Ectodermal cell (in vitro differentiated cells): ENCODE measurements at regions not wholly inside any gene's neighbourhood (a gene's known extent, or its start where the extent isn't known, plus 50 kb on each side); places are given as distances from the start of the nearest gene placed in this dataset.

Experiments
- H3K27ac ChIP-seq: 2 replicates; pipeline ENCODE4 v1.7.0; 2013; ENCODE audit warnings: mild to moderate bottlenecking, low read depth, low read length; ENCODE audit not compliant: insufficient read depth, poor library complexity, severe bottlenecking
- H3K27me3 ChIP-seq: 2 replicates; pipeline ENCODE4 v1.7.0; 2013; ENCODE audit warnings: mild to moderate bottlenecking, low read length; ENCODE audit not compliant: insufficient read depth, control insufficient read depth, poor library complexity, severe bottlenecking
- H3K36me3 ChIP-seq: one replicate; pipeline ENCODE4 v1.7.0; 2013; ENCODE audit warnings: low read length; ENCODE audit not compliant: control insufficient read depth, insufficient read depth
- H3K4me1 ChIP-seq: one replicate; pipeline ENCODE4 v1.7.0; 2013; ENCODE audit warnings: low read length; ENCODE audit not compliant: control insufficient read depth, insufficient read depth
- H3K4me3 ChIP-seq: 2 replicates; pipeline ENCODE4 v1.7.0; 2013; ENCODE audit warnings: low read depth, low read length, control low read depth; ENCODE audit not compliant: insufficient read depth
- H3K9me3 ChIP-seq: 2 replicates; pipeline ENCODE4 v1.7.0; 2013; ENCODE audit warnings: mild to moderate bottlenecking, low read length, moderate library complexity; ENCODE audit not compliant: control insufficient read depth
- WGBS, 2 experiments: methylation state at CpG; one replicate each; pipeline ENCODE4 v1.1.7; 2013; ENCODE audit warnings: missing lambda C conversion rate in 2 of 2; 5-methylcytosine and 5-hydroxymethylcytosine counted together

DNA sequence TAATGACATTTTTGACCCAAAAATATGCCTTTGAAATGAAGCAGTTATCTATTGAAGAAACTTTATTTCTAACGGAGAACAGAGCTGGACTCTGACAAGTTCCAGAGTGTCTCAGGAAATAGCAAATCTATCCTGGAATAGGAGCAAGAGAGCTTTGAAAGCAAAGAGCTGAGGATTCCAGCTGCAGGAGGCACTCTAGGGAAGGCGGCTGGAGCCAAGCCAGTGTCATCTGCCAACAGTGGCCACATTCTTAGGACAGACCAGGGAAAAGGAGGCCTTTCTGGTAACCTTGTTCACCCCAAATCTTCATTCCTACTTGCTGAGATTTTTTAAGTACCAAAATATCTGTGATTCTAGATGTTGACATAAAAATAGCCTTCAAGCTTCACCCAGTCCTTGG lies 493.5 kb upstream of the B3GAT1 start:
- WGBS, 2 experiments = 92 to 94% methylated on average over 2 of the region's 2 CpGs
- Histone ChIP-seq H3K27me3 (no peaks in the 10 kb centered on the region), H3K9me3 (no peaks in the 10 kb centered on the region), H3K36me3 (no peaks in the 10 kb centered on the region), H3K4me3 (no peak overlapping the region), H3K4me1 (no peaks in the 10 kb centered on the region), H3K27ac (no peak overlapping the region)

DNA sequence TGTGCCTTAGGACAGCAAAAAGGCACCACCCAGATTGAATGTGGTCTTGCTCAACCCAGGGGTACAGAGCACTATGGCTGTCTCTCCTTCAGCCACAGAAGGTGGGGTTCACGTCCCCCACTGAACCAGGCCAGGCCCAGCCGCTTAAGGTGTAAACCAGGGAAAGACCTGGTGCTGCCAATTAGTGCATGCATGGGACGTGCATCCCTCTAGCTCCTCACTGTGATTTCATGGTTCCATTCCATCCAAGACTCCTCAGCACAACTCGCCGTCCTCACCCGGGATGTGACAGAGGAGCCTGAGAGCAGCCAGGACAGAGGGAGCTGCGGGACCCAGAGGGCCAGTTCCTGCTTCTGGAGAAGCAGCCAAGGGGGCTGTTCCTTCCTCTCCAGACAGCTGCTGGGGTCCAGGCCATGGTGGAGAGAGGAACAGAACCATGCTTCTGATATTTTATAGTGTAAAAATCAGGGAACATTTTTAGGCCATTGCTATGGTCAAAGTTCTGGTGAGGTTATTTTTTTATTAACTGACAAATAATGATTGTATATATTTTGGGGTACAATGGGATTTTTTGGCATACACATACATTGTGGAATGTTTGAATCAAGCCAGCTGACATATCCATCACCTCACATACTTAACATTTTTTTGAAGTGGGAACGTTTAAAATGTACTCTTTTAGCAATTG lies 492.2 kb upstream of the B3GAT1 start:
- Histone ChIP-seq H3K4me1 (no peaks in the 10 kb centered on the region), H3K36me3 (no peaks in the 10 kb centered on the region), H3K4me3 (no peak overlapping the region), H3K27ac (no peak overlapping the region), H3K27me3 (no peaks in the 10 kb centered on the region), H3K9me3 (no peaks in the 10 kb centered on the region)
- WGBS, 2 experiments = 95 to 96% methylated on average over 7 to 8 of the region's 8 CpGs

DNA sequence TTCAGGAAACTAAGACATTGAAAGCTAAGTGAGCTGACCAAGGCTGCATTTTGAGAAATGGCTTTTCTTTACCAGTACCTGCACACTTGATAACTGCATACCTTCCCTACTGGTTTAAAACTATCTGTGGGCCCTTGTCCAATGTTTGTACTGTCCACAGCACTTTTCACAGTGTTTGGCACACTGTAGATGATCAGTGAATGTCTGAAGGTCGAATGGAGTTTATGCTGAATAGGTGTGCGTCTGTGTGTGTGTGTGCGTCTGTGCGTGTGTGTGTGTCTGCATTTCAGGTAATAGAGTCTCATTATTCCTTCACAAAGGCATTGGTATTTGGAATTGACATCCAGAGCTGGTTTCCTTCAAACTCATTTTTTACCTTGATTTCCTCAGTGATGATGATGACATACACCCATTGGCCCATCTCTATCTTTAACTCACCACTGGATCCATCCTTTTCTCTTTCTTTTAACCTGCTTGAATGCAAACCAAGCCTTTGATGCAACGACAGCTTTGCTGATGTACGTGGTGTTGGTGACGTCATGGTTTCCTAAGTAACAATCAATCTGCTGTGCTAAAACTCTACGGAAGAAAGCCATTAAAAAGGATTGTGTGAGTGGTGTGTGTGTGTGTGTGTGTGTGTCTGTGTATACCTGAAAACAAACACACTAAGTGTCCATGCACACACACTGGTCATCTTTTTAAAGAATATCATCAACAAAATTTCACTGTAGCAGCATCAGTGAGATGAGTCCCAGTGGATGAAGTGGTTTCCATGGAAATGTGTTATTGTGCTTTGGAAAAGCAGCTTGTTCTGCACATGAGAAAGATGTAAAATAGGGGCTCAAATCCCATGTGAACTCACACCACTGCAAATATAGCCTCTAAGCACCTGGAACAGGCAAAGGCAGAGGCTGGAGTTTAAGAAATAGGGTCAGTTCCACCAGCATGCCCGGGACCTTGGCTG lies 490.2 kb upstream of the B3GAT1 start:
- H3K27me3 ChIP-seq = no peaks in the 10 kb centered on the region
- no peak overlapping the region for H3K27ac ChIP-seq
- H3K4me3 ChIP-seq = no peak overlapping the region
- 92 to 93% methylated on average over 9 of the region's 9 CpGs for WGBS, 2 experiments
- H3K4me1 ChIP-seq = no peaks in the 10 kb centered on the region
- no peaks in the 10 kb centered on the region for H3K9me3 ChIP-seq
- no peaks in the 10 kb centered on the region for H3K36me3 ChIP-seq

DNA sequence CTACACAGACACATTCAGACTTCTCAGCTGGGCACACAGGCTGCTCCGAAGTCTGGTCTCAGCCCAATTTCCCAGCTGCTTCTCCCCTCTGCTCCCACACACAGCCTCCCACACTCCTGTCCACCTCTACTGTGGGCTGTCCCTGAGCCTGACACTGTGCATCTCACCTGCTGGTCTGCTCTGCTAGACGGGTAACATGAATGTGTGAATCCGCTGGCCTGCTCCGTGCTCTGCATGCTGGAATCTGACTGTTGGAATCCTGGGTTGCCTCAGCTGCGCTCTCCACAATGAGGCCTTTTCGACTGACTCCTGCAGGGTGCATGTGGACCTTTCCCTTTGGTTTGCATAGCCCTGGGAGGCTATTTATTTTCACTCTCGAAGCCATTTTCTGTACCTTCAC lies 489.5 kb upstream of the B3GAT1 start:
- Histone ChIP-seq H3K4me3 (no peak overlapping the region), H3K4me1 (no peaks in the 10 kb centered on the region), H3K27me3 (no peaks in the 10 kb centered on the region), H3K9me3 (no peaks in the 10 kb centered on the region), H3K27ac (no peak overlapping the region), H3K36me3 (no peaks in the 10 kb centered on the region)
- 51 to 52% methylated on average over 7 of the region's 7 CpGs for WGBS, 2 experiments

DNA sequence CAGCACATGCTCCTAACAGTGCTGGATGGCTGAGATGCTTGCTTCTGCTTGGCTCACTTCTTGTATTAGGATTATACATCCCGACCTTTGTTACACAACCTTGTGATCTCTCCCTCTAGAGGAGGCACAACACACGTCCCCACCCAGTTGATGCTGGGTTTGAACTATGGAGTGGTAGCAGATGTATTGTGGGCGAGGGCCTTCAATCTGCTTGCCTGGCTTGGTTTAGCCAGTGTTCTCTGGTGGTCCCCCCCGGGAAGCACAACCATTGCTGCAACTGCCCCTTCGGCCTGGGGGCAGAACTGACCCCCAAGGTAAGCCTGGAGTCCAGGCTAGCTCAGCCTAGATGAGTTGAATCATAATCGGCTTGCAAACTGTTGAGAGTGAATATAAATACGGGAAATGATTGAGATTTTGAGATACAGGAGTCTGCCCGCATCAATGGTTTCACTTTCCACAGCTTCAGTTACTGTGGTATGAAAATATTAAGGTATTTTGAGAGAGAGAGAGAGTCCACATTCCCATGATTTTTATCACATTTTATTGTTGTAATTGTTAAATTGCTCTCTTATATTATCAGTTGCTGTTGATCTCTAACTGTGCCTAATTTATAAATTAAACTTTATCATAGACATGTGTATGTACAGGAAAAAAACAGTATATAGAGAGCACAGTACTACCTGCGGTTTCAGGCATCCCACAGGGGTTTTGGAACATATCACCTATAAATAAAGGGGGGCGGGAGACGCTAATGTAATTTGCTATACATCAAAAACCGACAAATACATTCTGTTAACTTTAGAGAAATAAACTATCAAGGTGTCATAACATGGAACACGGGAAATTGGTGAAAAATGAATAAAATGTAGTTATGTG lies 482.0 kb upstream of the B3GAT1 start:
- no peaks in the 10 kb centered on the region for H3K9me3 ChIP-seq
- WGBS, 2 experiments = 93 to 95% methylated on average over 11 to 12 of the region's 13 CpGs
- no peaks in the 10 kb centered on the region for H3K4me1 ChIP-seq
- H3K4me3 ChIP-seq = no peak overlapping the region
- H3K27ac ChIP-seq = no peak overlapping the region
- H3K36me3 ChIP-seq = no peaks in the 10 kb centered on the region
- H3K27me3 ChIP-seq = no peaks in the 10 kb centered on the region

DNA sequence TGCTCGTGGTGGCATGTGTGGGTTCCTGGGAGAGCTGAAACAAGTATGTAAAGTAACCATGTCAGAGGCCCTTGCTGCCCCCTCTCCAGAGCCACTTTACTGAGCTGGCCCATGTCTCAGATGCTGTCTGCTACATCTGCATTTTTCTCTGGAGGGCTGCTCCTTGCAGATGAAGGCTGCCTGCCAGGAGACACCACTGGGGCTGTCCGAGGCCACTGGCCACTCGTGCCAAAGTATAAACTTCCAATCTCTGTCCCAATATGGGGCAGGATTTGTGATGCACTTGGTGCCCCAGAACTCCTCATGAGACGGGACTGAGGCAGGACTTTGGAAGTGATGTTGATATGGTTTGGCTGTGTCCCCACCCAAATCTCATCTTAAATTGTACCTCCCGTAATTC lies 478.4 kb upstream of the B3GAT1 start:
- Histone ChIP-seq H3K36me3 (no peaks in the 10 kb centered on the region), H3K9me3 (no peaks in the 10 kb centered on the region), H3K4me1 (no peaks in the 10 kb centered on the region), H3K4me3 (no peak overlapping the region), H3K27ac (no peak overlapping the region), H3K27me3 (no peaks in the 10 kb centered on the region)
- WGBS, 2 experiments = 91 to 94% methylated on average over 4 to 5 of the region's 5 CpGs

DNA sequence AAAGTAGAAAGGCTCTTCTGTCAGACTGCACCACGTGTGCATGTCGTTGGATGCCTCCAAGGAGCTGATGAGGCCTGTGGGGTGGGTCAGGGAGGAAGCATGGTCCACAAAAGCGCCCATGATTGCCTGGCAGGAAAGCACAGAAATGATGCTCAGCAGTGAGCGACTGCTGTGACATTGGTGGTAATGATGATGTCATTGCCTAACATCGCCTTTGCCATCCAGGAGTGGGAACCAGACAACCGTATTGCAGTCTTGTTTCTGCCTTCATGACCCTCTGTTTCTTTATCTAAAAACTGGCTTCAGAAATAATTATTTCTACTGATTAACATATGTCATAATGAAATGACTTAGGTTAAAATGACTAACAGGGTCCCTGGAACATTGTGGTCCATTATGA lies 477.8 kb upstream of the B3GAT1 start:
- Histone ChIP-seq H3K27me3 (no peaks in the 10 kb centered on the region), H3K9me3 (no peaks in the 10 kb centered on the region), H3K4me3 (no peak overlapping the region), H3K36me3 (no peaks in the 10 kb centered on the region), H3K27ac (no peak overlapping the region), H3K4me1 (no peaks in the 10 kb centered on the region)
- 93% methylated on average over 6 of the region's 6 CpGs for WGBS, 2 experiments

DNA sequence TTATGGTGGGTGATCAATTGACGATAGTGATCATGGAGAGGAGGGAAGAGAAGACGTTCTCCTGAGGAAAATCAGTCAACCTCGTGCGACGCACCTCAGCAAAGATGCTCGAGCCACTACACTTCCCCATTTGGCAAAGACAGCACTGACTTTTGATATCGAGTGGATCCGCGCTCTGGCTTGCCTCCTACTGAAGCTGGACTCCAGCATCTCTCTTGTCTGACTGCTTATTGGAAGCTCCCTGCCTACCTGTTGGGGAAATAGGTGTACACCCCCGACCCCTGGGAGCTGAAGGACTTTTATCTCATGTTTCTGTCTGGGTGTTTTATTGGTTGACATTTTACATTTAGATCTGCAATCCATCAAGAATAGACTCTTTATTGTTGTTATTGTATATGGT lies 476.8 kb upstream of the B3GAT1 start:
- H3K9me3 ChIP-seq = no peaks in the 10 kb centered on the region
- H3K36me3 ChIP-seq = no peaks in the 10 kb centered on the region
- no peaks in the 10 kb centered on the region for H3K4me1 ChIP-seq
- WGBS, 2 experiments = 93 to 96% methylated on average over 10 of the region's 10 CpGs
- no peak overlapping the region for H3K27ac ChIP-seq
- no peaks in the 10 kb centered on the region for H3K27me3 ChIP-seq
- H3K4me3 ChIP-seq = no peak overlapping the region

DNA sequence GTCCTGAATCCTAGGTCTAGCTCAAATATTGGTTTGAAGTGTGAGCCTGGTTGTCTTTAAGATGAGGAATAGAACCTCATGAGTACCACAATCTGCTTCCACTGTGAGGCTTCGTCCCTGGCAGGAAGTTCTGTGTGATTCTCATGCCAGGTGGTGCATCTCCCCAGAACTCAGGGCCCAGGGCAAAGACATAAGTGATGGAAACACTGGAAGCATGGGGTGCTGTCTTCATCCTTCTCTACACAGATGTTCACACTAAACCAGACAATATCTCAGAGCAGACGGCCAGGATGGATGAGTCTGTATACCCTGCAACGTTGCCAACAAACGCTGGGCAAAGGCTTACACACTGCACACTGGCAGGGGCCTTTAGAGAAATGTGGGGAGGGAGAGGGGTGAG lies 475.9 kb upstream of the B3GAT1 start:
- no peaks in the 10 kb centered on the region for H3K9me3 ChIP-seq
- no peak overlapping the region for H3K27ac ChIP-seq
- no peak overlapping the region for H3K4me3 ChIP-seq
- H3K36me3 ChIP-seq = no peaks in the 10 kb centered on the region
- no peaks in the 10 kb centered on the region for H3K4me1 ChIP-seq
- no peaks in the 10 kb centered on the region for H3K27me3 ChIP-seq
- WGBS, 2 experiments = 92 to 94% methylated on average over 4 of the region's 4 CpGs

DNA sequence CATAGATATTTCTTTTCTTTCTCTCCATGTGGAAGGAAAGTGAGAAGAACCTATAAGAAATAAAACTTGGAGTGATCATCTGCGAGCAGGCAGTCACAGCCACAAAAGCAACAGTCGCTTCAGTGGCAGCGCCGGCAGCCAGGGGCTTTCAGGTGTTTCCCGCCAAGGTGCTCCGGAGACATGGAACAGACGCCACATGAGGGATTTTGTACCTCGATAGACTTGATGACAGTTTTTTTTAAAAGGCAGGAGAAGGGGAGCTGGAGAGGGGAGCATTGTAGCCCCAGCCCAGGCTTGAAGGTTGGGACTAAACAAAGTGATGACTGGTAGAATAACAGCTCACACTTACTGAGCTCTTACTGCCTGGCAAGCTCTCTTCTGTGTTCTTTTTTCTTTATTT lies 471.4 kb upstream of the B3GAT1 start:
- Histone ChIP-seq H3K27ac (no peak overlapping the region), H3K36me3 (no peaks in the 10 kb centered on the region), H3K4me1 (no peaks in the 10 kb centered on the region), H3K4me3 (no peak overlapping the region), H3K9me3 (no peaks in the 10 kb centered on the region), H3K27me3 (no peaks in the 10 kb centered on the region)
- 86 to 88% methylated on average over 8 of the region's 8 CpGs for WGBS, 2 experiments
